ENCODE measurements at regions not wholly inside any gene's neighbourhood (a gene's known extent, or its start where the extent isn't known, plus 50 kb on each side); places are given as distances from the start of the nearest gene placed in this dataset.

DNA sequence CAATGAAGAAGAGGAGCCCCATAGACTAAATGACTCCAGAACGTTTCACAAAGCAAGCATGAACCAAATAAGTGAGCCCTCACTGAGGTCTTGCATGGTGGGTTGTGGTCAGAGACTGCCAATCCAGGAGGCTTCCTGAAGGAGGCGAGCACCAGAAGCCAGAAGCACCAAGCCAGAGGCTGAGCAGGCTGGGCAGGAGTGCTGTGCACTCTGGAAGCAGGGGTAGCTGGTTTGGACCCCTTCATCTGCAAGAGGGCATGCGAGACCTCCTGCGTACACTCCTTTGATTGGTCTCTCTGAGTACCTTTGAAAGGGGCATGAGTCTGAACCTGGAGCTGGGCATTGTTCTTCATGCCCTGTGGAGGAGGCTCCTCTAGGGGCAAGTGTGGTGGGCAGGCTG, 192.5 kb downstream of the HAUS1 start:
- no peaks in the 10 kb centered on the region for H3K36me3 ChIP-seq (ENCODE audit: control insufficient read depth in 2 of 2, extremely low read depth in 1 of 2, insufficient read depth in 2 of 2, low read length in 2 of 2)
- DNase-seq (ENCODE audit: low read depth, low spot score) = no peak
- no peak overlapping the region for H3K4me3 ChIP-seq (replicated peaks in 1 of 3; ENCODE audit: insufficient read depth in 1 of 3, low read depth in 1 of 3, low read length in 3 of 3)
- no TSS peak for BruUV-seq (replicated peaks)
- H4K20me1 ChIP-seq (replicated peaks; ENCODE audit: control insufficient read depth, extremely low read depth, insufficient read depth, low read length) = no peaks in the 10 kb centered on the region
- dilution Hi-C loops (cut with MboI; ENCODE audit: extremely low pct_ligation_motif_present, low sequenced_read_pairs) = no loop called here
- no peaks in the 10 kb centered on the region for H3K79me2 ChIP-seq (ENCODE audit: control insufficient read depth, insufficient read depth, low read length)
- no peak overlapping the region for H3K4me2 ChIP-seq (ENCODE audit: insufficient read depth, low read length)
- no peak for TF ChIP-seq EZH2 (IDR thresholded peaks at IDR 0.05; ENCODE audit: borderline replicate concordance, low read depth, low read length, severe bottlenecking)
- TF ChIP-seq GATA2 (IDR thresholded peaks at IDR 0.05; ENCODE audit: insufficient read depth, insufficient read length, low read depth, low read length) = no peak
- no peak for TF ChIP-seq MAX (IDR thresholded peaks at IDR 0.05; ENCODE audit: insufficient read depth, insufficient read length)
- TF ChIP-seq, protein P1, sequence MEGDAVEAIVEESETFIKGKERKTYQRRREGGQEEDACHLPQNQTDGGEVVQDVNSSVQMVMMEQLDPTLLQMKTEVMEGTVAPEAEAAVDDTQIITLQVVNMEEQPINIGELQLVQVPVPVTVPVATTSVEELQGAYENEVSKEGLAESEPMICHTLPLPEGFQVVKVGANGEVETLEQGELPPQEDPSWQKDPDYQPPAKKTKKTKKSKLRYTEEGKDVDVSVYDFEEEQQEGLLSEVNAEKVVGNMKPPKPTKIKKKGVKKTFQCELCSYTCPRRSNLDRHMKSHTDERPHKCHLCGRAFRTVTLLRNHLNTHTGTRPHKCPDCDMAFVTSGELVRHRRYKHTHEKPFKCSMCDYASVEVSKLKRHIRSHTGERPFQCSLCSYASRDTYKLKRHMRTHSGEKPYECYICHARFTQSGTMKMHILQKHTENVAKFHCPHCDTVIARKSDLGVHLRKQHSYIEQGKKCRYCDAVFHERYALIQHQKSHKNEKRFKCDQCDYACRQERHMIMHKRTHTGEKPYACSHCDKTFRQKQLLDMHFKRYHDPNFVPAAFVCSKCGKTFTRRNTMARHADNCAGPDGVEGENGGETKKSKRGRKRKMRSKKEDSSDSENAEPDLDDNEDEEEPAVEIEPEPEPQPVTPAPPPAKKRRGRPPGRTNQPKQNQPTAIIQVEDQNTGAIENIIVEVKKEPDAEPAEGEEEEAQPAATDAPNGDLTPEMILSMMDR (IDR thresholded peaks at IDR 0.05; ENCODE audit: extremely low read depth in 1 of 2, insufficient read depth in 1 of 2, low read depth in 1 of 2, low read length in 2 of 2) = no peak
- no peak for TF ChIP-seq JUN (IDR thresholded peaks at IDR 0.05; ENCODE audit: borderline replicate concordance, insufficient read depth, insufficient read length, low read depth)
- no peak for TF ChIP-seq MYC (IDR thresholded peaks at IDR 0.05; ENCODE audit: low read depth, low read length)
- TF ChIP-seq POLR2AphosphoS5 (IDR thresholded peaks at IDR 0.05; ENCODE audit: insufficient read depth, low read depth, low read length) = no peak
- no peak for TF ChIP-seq POLR2A (IDR thresholded peaks at IDR 0.05; ENCODE audit: low read depth, low read length)
- no peak for TF ChIP-seq FOS (IDR thresholded peaks at IDR 0.05; ENCODE audit: borderline replicate concordance, insufficient read depth, low read length)
- no peak overlapping the region for H2AFZ ChIP-seq (ENCODE audit: low read depth, low read length)
- no peak for FAIRE-seq
- no peaks in the 10 kb centered on the region for H3K9me3 ChIP-seq (replicated peaks; ENCODE audit: control insufficient read depth, insufficient read depth, low read length)
- H3K9me1 ChIP-seq (replicated peaks; ENCODE audit: control insufficient read depth, extremely low read depth, insufficient read depth, low read length) = no peaks in the 10 kb centered on the region
- POLR2A ChIA-PET = no interaction called here
- no peaks in the 10 kb centered on the region for H3K4me1 ChIP-seq (ENCODE audit: control insufficient read depth, extremely low read depth, insufficient read depth, low read length)
- H3K27me3 ChIP-seq (ENCODE audit: control insufficient read depth in 2 of 2, insufficient read depth in 2 of 2, low read length in 2 of 2) = peaks cover 2 to 3% of the 10 kb centered on the region in 2 experiments
- intact Hi-C loops (cut with micrococcal nuclease) = no loop called here
- no peak overlapping the region for H3K9ac ChIP-seq (replicated peaks; ENCODE audit: extremely low read depth, insufficient read depth, low read length)
- CTCF ChIA-PET = no interaction called here
- no peak overlapping the region for H3K27ac ChIP-seq (ENCODE audit: insufficient read depth, low read depth, low read length)
